ENCODE measurements at regions not wholly inside any gene's neighbourhood (a gene's known extent, or its start where the extent isn't known, plus 50 kb on each side); places are given as distances from the start of the nearest gene placed in this dataset.

DNA sequence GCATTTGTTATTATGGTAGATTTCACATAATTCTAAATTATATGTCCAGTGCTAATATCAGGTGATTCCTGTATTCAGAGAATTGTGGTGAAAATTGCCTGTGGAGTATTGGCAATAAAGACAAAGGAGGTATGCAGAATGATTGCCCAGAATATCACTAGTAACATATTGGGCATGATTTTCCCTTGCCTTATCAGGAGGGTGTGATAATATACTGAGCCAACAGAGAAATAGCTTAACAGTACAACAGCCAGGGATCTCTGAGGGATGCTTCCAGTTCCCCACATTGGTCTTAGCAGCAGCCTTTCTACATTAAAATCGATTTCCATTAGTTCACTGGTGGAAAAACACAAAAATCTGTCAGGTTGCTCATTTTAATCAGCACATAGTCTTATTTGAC, 122.9 kb upstream of the COL3A1 start:
- DNase-seq, result no peak

- no peak for DNase-seq
Observed at GRCh38 chr2:188851826-188852225, 122.3 kb upstream of the COL3A1 start.

DNA sequence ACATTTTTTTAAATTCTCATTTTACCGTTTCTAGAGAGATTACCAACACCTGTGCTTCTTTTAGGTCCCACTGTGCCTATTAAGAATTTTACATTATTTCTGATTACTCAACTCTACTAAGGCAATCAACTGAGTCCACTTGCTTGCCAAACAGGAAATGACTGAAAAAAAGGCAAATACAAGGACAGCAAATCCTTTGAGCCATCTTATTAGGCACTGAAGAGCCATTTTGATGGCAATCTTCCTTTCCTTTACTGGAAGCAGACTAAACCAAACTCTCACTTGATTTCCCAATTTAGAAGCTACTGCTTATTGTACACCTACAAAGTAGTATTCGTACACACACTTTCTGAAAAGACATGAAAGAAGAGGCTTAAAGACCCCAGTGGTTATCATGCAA, 121.4 kb upstream of the COL3A1 start:
- DNase-seq, result no peak

DNA sequence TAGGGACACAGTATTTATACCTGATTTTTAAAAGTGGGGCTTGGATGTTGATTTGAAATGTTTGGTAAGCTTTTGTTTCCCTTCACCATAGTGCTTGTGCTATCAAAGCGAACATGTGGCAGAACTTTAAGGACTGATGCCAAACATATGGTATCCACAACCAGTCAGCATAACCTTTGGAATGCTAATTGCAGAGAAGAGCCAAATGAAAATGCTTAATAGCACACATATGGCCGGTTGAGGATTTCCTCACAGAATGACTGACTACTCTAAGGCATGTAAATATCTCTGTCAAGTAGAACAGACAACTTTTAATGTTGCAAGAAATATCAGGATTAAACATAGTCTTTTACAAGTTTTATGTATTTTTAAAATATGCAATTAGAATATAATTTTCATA, 120.9 kb upstream of the COL3A1 start:
- DNase-seq, result no peak

DNA sequence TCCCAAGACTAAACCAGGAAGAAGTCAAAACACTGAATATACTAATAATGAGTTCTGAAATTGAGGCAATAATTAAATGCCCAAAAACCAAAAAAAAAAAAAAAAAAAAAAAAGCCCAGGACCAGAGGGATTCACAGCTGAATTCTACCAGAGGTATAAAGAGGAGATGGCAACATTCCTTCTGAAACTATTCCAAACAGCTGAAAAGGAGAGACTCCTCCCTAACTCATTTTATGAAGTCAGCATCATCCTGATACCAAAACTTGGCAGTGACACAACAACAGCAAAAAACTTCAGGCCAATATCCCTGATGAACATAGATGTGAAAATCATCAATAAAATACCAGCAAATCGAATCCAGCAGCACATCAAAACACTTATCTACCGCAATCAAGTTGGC, 108.5 kb upstream of the COL3A1 start:
- DNase-seq, result no peak

- DNase-seq, result no peak
Observed at GRCh38 chr2:188869550-188869949, 104.6 kb upstream of the COL3A1 start.

GRCh38 chr2:188870289-188870688, 103.9 kb upstream of the COL3A1 start:
- no peak for DNase-seq

- DNase-seq, result no peak
Observed at GRCh38 chr2:188875104-188875503, 99.1 kb upstream of the COL3A1 start.

DNA sequence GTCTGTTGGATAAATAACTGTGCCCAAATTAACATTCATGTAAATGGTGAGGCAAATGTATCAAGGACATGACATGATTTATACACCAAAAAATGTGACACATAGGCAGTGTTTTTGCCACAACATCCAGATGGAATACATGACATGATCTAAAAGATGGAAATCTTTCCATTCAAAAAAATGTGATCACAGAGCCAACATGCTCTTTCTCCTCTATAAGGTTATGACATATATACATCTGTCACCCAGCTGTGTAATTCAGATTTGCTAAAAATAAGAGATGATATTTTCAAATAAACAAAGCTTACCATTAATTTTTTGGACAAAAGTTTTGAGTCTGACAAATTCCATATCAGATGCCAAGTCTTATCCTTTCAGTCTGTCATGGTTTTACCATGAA, 95.5 kb upstream of the COL3A1 start:
- DNase-seq, result no peak

- no peak for DNase-seq
Observed at GRCh38 chr2:188880740-188881139, 93.4 kb upstream of the COL3A1 start.

- DNase-seq, result no peak
Observed at GRCh38 chr2:188881434-188881833, 92.7 kb upstream of the COL3A1 start.

GRCh38 chr2:188884046-188884445, 90.1 kb upstream of the COL3A1 start:
- DNase-seq, result no peak

DNA sequence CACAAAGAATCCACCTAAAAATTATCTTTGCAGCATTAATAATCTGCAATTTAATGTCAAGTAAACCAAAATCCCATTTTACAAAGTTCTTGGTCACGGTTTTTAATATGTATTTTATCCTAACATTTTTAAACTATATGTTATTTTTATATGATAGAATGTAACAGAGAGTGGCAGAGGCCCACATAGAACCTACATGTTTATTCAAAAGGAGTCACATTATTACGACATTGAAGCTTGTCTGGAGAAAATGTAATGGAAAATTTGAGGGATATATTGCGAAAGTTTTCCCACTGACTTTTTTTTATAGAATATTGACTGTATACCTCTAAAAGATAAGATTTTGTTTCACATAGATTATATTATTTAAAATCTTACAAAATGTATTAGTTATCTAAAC, 89.7 kb upstream of the COL3A1 start:
- no peak for DNase-seq

DNA sequence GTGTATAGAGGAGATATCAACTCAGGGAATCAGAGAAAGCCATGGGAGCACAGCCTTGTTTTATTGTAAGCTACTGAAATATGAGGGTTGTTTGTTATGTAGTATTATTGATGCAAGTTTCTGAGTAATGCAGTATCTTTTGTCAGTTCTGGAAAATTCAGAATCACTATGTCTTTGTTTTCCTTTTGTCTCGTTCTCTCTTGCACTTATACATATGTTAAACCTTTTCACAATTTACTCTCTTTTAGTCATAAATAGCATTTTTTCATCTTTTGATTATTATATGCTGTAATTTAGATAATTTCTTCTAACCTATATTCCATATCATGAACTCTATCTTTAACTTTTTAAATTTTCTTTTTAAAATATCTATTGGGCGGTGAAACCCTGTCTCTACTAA, 85.0 kb upstream of the COL3A1 start:
- DNase-seq, result no peak

GRCh38 chr2:188890755-188891154, 83.4 kb upstream of the COL3A1 start:
- no peak for DNase-seq

GRCh38 chr2:188892636-188893035, 81.5 kb upstream of the COL3A1 start:
- no peak for DNase-seq

GRCh38 chr2:188893972-188894371, 80.2 kb upstream of the COL3A1 start:
- DNase-seq, result no peak

DNA sequence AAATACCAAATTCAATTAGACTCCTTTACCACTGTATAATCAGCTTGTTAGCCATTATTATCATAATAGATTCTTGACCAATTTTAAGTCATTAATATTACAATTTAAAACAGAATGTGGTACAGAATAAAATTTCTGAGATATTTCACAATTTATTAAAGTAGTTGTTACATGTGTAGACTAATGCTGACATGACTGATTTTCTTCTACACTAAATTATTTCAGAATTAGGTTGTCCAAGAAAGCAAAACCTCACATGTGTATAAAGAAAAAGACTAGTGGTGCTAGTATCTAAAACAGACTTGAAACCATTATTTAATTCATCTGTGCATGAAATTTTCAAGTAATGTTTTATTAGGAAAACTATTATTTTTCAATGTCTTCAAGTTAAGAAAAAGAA, 79.2 kb upstream of the COL3A1 start:
- DNase-seq, result no peak

DNA sequence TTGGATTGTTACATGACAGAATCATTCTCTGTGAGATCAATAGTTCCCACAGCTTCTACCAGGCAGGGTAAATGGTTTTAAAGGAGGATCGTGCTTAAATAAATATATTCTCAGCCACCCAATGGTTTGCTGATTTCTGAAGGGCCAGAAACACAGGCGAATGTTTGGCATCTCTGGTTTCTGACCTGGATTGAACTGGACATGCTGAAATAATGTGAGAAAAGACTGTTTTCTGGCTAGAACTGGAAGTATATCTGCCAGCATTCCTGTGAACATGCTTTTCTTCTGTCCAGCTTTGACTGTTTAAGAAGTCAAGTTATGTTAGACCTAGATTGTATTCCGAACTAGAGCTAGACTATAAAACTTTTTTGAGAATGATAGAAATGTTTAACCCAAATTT, 77.1 kb upstream of the COL3A1 start:
- no peak for DNase-seq

GRCh38 chr2:188898261-188898660, 75.9 kb upstream of the COL3A1 start:
- DNase-seq, result no peak

GRCh38 chr2:188902901-188903491, 71.2 kb upstream of the COL3A1 start:
- no peak for DNase-seq

DNA sequence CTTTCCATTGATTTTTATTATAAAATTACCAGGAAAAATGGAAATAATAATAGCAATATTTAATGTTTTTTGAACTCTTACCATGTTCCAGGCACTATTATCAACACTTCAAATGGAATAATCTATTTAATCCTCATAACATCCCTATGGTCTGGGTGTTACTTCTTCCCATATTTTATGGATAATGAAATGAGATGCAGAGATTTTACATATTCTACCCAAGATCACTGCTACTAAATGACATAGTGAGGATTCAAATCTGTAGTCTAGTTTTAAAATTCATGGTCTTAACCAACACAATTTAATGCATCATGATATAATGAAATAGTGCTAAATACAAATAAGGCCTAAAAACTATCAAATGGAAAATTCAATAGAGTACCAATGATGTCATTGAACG, 70.4 kb upstream of the COL3A1 start:
- no peak for DNase-seq

DNA sequence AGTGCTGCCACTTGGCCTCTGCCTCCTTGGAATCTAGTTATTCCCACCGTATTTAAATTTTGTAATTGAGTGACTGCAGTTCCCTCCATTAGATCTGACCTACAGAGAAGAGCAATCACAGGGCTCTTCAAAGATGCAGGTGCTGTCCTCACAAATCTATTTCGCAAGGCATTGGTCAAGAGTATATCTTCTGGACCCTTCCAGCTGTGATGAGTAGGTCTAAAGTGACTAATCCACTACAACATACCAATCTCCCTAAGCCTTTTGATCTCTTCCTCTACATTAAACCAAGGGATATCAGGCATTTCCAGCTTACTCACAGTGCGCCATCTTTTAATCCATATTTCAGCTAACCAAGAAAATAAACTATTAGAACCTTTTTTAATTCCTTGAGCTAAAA, 65.1 kb upstream of the COL3A1 start:
- no peak for DNase-seq

- DNase-seq, result no peak
Observed at GRCh38 chr2:188916736-188917135, 57.4 kb upstream of the COL3A1 start.

Data from nucleus accumbens (tissue), 56 donors.